ENCODE measurements at regions not wholly inside any gene's neighbourhood (a gene's known extent, or its start where the extent isn't known, plus 50 kb on each side); places are given as distances from the start of the nearest gene placed in this dataset.

DNA sequence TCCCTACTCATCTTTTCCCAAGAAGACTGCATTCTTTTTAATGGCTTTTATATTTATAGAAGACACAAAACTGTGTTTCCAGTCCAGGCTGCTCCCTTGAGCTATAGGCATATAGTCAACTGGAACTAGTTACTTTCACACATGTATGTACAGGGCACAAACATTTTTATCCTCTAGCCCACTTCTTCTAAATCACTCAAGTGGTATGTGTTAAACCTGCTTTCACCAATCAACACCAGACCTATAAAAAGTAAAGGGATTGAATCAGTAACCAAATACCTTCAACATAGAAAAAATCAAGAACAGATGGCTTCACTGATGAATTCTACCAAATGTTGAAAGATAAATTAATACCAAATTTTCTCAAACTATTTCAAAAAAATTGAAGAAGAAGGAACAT lies 584.2 kb upstream of the SLITRK1 start:
- no peaks in the 10 kb centered on the region for H3K9me3 ChIP-seq
- intact Hi-C loops (cut with DNase I), result no loop called here
- no peaks in the 10 kb centered on the region for H3K36me3 ChIP-seq
- H3K9ac ChIP-seq (ENCODE audit: low read depth in 2 of 2, low read length in 2 of 2), result no peak overlapping the region
- H3K27ac ChIP-seq, result no peak overlapping the region
- H3K4me1 ChIP-seq, result no peaks in the 10 kb centered on the region
- H3K27me3 ChIP-seq, result no peaks in the 10 kb centered on the region
- DNase-seq, result no peak
- TF ChIP-seq CTCF (IDR thresholded peaks at IDR 0.05), result no peak
- H3K4me3 ChIP-seq, result no peak overlapping the region

DNA sequence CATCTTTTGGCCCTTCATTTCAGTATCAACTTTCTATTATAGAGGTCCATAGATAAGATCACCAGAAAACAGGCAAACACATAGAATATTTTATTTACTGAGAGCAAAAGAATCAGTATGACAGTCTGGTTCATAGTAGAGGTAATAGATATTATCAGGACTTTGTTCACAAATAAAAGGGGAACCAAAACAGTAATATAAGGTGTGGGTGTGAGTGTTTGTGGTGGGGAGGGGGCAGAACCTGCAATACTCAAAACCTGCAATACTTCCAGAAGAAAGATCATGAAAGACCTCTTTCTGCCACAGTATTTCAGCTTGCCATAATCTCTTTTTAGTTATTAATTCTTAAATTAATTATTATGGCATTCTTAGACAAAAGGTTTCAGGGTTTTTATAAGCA lies 578.7 kb upstream of the SLITRK1 start:
- no peaks in the 10 kb centered on the region for H3K9me3 ChIP-seq
- H3K36me3 ChIP-seq, result no peaks in the 10 kb centered on the region
- H3K27me3 ChIP-seq, result no peaks in the 10 kb centered on the region
- H3K4me3 ChIP-seq, result no peak overlapping the region
- no peak for TF ChIP-seq CTCF (IDR thresholded peaks at IDR 0.05)
- no peak for DNase-seq
- H3K9ac ChIP-seq (ENCODE audit: low read depth in 2 of 2, low read length in 2 of 2), result no peak overlapping the region
- H3K27ac ChIP-seq, result no peak overlapping the region
- intact Hi-C loops (cut with DNase I), result no loop called here
- no peaks in the 10 kb centered on the region for H3K4me1 ChIP-seq

- DNase-seq, result no peak
- Histone ChIP-seq H3K4me1 (no peaks in the 10 kb centered on the region), H3K4me3 (no peak overlapping the region), H3K9ac (ENCODE audit: low read depth in 2 of 2, low read length in 2 of 2) (no peak overlapping the region), H3K9me3 (no peaks in the 10 kb centered on the region), H3K27ac (no peak overlapping the region), H3K27me3 (no peaks in the 10 kb centered on the region), H3K36me3 (no peaks in the 10 kb centered on the region)
- no peak for TF ChIP-seq CTCF (IDR thresholded peaks at IDR 0.05)
- intact Hi-C loops (cut with DNase I), result no loop called here
Measured at GRCh38 chr13:84455143-84455905, 573.0 kb upstream of the SLITRK1 start.

DNA sequence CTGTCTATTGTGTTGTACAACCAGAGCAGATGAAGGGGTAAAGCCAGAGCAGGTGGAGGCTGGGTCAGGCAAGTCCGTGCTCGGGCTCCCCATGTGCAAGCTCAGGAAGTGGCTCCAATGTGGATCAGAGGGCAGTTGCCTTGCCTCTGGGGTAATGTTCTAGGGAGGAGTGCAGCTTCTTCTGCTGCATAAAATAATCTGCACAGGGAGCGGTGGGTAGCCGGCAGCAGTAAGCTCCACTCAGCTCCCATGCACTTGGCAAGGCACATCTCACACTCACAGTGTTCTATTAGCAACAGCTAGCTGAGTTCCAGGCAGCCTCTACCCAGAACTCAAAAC lies 565.3 kb upstream of the SLITRK1 start:
- Histone ChIP-seq H3K4me3 (no peak overlapping the region), H3K9me3 (no peaks in the 10 kb centered on the region), H3K4me1 (no peaks in the 10 kb centered on the region), H3K9ac (ENCODE audit: low read depth in 2 of 2, low read length in 2 of 2) (no peak overlapping the region), H3K36me3 (no peaks in the 10 kb centered on the region), H3K27ac (no peak overlapping the region), H3K27me3 (no peaks in the 10 kb centered on the region)
- intact Hi-C loops (cut with DNase I), result no loop called here
- no peak for DNase-seq
- no peak for TF ChIP-seq CTCF (IDR thresholded peaks at IDR 0.05)

- no peaks in the 10 kb centered on the region for H3K27me3 ChIP-seq
- H3K9ac ChIP-seq (ENCODE audit: low read depth in 2 of 2, low read length in 2 of 2), result no peak overlapping the region
- no peaks in the 10 kb centered on the region for H3K36me3 ChIP-seq
- no peak for DNase-seq
- no peak overlapping the region for H3K27ac ChIP-seq
- no peak overlapping the region for H3K4me3 ChIP-seq
- H3K4me1 ChIP-seq, result no peaks in the 10 kb centered on the region
- no peak for TF ChIP-seq CTCF (IDR thresholded peaks at IDR 0.05)
- no peaks in the 10 kb centered on the region for H3K9me3 ChIP-seq
- intact Hi-C loops (cut with DNase I), result no loop called here
Measured at GRCh38 chr13:84446972-84447639, 564.8 kb upstream of the SLITRK1 start.
